HG03103 (cell line): ENCODE measurements at regions not wholly inside any gene's neighbourhood (a gene's known extent, or its start where the extent isn't known, plus 50 kb on each side); places are given as distances from the start of the nearest gene placed in this dataset.

ENCODE experiments used
- ATAC-seq: cut with Tn5 transposase; IDR thresholded peaks from one replicate; pipeline ENCODE4 v1.9.1; 2021; ENCODE audit warnings: low read depth; ENCODE audit not compliant: unreplicated experiment

DNA sequence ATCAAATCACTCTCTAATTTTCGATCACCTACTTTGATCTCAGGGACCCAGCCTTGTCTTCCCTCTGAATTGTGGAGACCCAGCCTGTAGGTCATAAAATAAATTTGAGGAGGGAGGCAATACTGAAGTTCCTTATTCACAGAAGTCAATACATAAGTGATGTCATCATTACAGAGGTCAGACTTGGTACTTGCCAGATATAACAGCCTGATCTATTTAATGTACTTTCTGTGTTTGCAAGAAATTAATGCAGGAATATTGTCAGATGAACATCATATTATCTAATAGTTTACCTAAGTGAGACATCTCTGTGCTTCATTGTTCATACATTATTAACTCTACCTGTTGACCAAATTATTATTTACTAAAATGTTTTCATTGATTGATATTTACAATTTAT lies 105.6 kb downstream of the GPAM start:
- ATAC-seq: no peak

DNA sequence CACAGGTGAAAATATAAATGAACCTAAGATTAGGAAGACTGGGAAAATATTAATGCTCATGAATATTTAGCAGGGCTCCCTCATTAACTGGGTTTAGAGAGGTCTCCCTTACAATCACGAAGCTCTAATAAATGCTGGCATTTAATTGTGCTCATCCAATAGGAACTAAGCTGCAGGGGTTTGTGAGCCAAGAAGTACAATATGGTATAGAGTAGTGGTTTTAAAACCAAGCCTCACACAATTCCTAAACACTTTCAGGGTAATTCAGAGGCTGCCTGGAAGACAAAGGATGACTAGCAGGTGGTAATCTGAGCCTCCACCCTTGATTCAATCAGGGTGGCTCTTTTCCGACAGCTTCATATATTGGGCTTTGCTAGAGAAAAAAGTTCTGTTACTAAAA lies 103.3 kb downstream of the GPAM start:
- ATAC-seq: no peak

DNA sequence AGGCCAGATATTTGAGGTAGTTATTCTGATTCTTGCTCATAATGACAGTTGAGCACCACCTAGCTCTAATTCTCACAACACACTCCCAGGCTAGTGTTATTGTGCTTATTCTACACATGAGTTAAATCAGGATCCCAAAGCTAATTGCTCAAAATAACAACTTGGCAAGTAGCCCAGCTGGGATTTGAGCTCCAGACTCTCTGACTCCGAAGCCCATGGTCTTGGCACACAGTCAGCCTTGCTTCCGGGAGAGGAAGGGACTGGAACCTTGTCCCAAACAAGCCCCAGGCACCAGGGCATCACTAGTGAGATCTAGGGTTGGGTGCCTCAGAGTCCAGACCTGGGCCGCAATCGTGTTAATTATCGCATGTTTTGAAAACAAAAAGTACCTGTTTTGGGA lies 101.4 kb downstream of the GPAM start:
- no peak for ATAC-seq

DNA sequence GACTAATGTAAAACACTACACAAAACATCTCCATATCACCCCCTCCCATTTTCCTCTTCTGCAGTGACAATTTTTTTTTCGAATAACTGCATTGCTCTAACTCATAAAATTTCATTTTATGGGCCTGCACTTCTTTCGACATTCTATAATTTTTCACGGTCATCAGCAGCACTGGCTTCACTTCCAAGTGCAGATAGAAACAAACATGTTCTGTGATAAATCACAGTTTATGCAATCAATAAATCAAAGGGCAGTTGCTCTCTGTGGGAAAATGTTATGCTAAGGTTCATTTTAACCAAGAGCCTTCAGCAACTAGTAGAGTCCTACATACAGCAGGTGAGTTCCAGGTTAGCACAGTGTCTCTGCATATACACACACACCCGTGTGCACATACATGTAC lies 100.1 kb downstream of the GPAM start:
- no peak for ATAC-seq

DNA sequence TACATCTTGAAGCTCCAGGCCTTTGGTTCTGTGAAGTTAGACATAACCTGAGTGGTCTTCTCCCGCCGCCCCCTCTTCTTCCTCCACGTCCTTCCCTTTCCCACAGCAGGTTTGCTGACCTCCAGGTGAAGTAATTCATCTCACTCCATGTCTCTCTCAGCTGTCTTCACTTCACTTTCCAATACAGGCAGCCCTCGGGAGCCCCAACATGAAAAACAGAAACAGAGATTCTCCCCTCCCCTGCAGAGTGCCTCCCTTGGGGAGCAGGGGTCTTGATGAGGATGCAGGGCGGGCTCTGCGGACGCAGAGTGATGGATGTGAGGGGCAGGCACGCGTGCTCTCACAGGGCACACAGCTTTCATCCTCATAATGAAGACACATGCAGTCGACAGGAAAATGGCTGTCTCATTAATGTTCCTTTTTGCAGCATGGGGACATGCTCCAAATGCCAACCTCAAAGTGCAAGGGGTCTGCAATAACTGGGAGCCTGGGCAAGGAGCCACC lies 95.6 kb downstream of the GPAM start:
- ATAC-seq: no peak

DNA sequence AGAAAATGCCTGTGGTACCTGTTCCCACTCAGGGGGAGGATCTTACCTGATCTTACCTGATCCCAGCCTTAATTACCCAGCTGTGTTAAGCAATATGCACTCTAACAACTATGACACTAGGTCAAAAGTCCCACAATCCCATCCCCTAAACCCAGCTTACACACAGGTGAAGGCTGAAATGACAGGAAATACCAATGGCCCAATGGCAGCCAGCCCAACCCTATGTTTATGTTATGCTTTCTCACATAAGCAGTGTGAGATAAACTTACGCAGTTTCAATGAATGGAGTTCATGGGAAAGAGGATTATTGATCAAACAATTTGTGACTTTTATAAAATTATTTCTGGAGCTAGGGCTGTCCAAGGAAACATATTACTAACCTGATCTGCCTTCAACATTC lies 91.9 kb downstream of the GPAM start:
- no peak for ATAC-seq

DNA sequence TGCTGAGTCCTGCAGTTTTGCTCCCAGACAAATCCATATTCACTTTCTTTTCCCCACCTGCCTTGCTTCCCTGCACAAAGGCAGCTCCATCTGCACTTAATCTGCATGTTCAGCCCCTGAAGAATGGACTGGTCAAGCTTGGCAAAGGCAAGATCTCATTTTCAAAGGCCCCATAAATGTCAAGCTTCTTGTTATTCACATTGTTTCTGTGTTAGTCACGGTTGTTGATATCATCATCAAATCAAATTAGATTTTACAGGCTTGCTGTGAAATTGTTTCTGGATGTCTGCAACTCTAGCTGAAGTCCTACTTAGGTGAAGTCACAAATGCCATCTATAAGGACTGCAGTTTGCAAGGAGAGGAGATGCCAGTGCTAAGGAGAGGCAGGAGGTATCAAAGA lies 91.0 kb downstream of the GPAM start:
- no peak for ATAC-seq

DNA sequence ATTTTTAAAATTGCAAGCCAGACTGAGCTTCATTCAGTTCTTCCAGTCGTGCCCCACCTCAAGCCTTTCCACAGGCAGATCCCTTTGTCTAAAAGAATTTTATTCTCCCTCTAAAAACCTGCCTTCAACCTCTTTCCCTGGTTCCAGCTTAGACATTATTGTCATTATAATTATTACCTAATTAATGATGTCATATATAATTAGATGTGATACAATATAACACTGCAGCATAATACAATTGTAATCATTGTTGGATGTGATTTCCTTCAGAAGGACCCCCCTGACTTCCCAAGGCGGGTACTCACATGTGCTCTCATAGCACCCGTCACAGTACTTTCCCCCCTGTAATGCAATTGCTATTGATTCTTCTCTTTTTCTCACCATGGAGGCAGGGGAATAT lies 88.6 kb downstream of the GPAM start:
- no peak for ATAC-seq

DNA sequence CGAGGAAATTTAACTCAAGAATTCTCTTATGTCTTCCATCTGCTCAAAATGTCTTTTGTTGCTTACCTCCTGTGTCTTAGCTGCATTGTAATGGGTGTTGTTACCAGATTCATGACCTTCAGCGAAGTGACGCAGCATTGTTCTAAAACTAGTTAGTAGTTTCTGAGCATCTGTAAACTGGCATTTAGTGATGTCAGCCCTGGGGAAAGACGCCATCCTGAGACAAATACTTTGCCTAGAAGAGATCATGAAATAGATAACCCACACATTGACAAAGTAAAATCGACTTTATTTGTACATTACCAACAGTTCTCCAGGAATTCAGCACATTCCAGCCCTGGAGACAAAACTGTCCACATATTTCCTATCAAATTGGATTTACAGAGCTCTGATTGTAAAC lies 87.8 kb downstream of the GPAM start:
- ATAC-seq: no peak

DNA sequence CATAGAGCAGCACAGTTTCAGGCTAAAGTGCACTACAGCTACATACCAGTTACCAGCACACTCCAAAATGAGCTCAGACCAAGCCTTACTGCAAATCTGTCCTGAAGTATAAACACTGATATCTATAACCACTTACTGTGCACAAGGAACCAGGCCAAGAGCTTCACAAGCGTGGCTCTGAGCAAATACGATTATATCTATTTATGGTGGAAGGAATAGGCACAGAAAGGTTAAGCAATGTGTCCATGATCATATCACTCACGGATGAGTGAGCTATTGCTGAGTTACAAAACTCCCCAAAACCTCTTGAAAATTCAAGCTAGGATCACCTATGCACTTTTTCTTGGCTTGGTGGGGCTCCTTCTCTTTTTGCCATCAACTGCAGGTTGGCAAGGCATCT lies 84.9 kb downstream of the GPAM start:
- no peak for ATAC-seq
